WERI-Rb-1 (cell line): ENCODE measurements at regions not wholly inside any gene's neighbourhood (a gene's known extent, or its start where the extent isn't known, plus 50 kb on each side); places are given as distances from the start of the nearest gene placed in this dataset.

Source experiments
- DNase-seq: peaks from one replicate; pipeline ENCODE4 v3.0.0-alpha.2; 2020
- H3K27ac ChIP-seq: fragments of 250-450 bp; sonication (Bioruptor Pico); 2 replicates; pipeline ENCODE4 v1.5.1; 2020; ENCODE audit warnings: mild to moderate bottlenecking, moderate library complexity
- H3K27me3 ChIP-seq: fragments of 250-450 bp; sonication (Bioruptor Pico); 2 replicates; pipeline ENCODE4 v1.5.1; 2021; ENCODE audit warnings: mild to moderate bottlenecking, low read depth, moderate library complexity; ENCODE audit not compliant: insufficient read depth, severe bottlenecking
- H3K36me3 ChIP-seq: fragments of 250-450 bp; sonication (Bioruptor Pico); 2 replicates; pipeline ENCODE4 v1.5.1; 2020; ENCODE audit warnings: mild to moderate bottlenecking, moderate library complexity
- H3K4me3 ChIP-seq: 2 replicates; pipeline ENCODE4 v1.5.1; 2011; ENCODE audit warnings: low read depth, mild to moderate bottlenecking, control low read depth, low read length
- H3K9me3 ChIP-seq: fragments of 250-450 bp; sonication (Bioruptor Pico); 2 replicates; pipeline ENCODE4 v1.5.1; 2021; ENCODE audit warnings: mild to moderate bottlenecking, moderate library complexity; ENCODE audit not compliant: severe bottlenecking
- TF ChIP-seq, protein P1 (sequence below): IDR thresholded peaks from 2 replicates; pipeline ENCODE4 v1.5.1; 2011; ENCODE audit warnings: low read depth, mild to moderate bottlenecking, control low read depth, inconsistent platforms, low read length

DNA sequence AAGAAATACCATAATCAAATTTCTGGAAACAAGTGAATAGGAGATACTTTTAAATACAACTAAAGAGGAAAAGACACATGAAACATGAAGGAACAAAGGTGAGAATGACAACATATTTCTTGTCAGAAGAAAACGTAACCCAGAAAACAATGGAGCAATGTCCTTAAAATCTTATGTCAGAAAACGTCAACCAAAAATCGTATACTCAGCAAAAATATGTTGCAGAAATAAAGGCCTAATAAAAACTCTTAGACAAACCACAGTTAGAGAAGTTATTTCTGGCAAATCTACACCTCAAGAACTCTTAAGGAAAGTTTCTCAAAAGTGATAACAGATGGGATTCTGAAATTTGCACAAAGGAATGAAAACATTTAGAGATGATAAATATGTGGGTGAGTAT is 66.3 kb upstream of the FBXL7 start:
- H3K4me3 ChIP-seq: no peak overlapping the region
- DNase-seq: no peak
- H3K9me3 ChIP-seq: peaks cover 3% of the 10 kb centered on the region
- no peak overlapping the region for H3K27ac ChIP-seq
- H3K36me3 ChIP-seq: no peaks in the 10 kb centered on the region
- TF ChIP-seq, protein P1, sequence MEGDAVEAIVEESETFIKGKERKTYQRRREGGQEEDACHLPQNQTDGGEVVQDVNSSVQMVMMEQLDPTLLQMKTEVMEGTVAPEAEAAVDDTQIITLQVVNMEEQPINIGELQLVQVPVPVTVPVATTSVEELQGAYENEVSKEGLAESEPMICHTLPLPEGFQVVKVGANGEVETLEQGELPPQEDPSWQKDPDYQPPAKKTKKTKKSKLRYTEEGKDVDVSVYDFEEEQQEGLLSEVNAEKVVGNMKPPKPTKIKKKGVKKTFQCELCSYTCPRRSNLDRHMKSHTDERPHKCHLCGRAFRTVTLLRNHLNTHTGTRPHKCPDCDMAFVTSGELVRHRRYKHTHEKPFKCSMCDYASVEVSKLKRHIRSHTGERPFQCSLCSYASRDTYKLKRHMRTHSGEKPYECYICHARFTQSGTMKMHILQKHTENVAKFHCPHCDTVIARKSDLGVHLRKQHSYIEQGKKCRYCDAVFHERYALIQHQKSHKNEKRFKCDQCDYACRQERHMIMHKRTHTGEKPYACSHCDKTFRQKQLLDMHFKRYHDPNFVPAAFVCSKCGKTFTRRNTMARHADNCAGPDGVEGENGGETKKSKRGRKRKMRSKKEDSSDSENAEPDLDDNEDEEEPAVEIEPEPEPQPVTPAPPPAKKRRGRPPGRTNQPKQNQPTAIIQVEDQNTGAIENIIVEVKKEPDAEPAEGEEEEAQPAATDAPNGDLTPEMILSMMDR: no peak
- no peaks in the 10 kb centered on the region for H3K27me3 ChIP-seq

DNA sequence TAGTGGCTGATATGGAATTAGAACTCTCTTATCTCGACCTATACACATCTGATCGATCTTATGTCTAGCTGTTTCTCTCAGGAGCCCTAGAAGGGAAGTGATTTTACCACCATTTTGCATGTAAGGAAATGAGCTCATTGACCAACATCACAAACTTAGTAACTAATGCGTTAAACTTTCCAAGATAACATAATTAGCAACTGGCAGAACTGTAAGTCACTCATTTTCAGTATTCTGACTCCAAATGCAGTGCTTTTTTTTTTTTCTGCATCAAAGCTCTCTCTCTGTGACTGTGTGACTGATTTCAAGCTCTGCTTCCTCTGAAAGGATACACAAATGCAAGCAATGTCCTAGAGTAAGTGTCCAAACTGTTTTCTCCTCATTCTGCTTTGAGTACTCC is 68.1 kb upstream of the FBXL7 start:
- Histone ChIP-seq H3K27me3 (no peaks in the 10 kb centered on the region), H3K36me3 (no peaks in the 10 kb centered on the region), H3K27ac (no peak overlapping the region), H3K9me3 (no peaks in the 10 kb centered on the region), H3K4me3 (no peak overlapping the region)
- TF ChIP-seq, protein P1: no peak
- no peak for DNase-seq

DNA sequence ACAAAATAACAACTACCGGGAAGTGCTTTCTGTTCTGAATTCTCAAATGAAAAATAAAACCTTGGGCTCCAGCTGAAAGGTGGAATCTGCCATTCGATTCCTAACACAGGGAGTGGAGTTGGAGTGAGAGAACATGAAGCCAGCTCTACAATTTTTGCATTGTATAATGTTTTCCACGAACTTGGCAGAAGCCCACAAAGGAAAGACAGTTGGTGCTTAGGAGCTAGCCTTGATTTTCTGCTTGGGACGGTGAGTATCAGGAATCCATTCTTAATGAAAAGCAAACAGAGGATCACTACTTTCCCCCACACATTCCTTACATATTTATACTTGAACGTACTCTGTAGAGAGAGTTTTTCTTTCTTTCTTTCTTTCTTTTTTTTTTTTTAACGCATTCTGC is 74.2 kb upstream of the FBXL7 start:
- Histone ChIP-seq H3K27me3 (no peaks in the 10 kb centered on the region), H3K27ac (no peak overlapping the region), H3K4me3 (no peak overlapping the region), H3K9me3 (no peaks in the 10 kb centered on the region), H3K36me3 (no peaks in the 10 kb centered on the region)
- TF ChIP-seq, protein P1: no peak
- no peak for DNase-seq

DNA sequence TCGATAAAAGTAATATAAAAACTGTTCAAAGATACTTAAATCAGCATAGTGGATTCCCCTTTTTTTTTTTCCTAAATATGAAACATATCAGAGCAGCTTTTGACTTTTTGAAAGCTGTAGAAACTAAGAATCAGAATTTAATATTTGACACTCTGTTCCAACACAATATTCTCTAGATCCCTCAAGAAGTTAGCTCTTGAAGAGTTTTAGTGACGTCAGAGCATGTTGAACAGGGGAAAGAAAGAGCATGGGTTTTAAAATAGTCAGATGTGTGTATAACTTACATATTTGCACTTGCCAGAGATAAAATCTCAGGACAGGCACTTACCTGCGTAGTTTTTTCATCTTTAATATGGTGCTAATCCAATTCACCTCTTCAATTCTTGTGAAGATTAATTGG is 75.2 kb upstream of the FBXL7 start:
- Histone ChIP-seq H3K27me3 (no peaks in the 10 kb centered on the region), H3K4me3 (no peak overlapping the region), H3K27ac (no peak overlapping the region), H3K9me3 (no peaks in the 10 kb centered on the region), H3K36me3 (no peaks in the 10 kb centered on the region)
- TF ChIP-seq, protein P1: no peak
- no peak for DNase-seq

DNA sequence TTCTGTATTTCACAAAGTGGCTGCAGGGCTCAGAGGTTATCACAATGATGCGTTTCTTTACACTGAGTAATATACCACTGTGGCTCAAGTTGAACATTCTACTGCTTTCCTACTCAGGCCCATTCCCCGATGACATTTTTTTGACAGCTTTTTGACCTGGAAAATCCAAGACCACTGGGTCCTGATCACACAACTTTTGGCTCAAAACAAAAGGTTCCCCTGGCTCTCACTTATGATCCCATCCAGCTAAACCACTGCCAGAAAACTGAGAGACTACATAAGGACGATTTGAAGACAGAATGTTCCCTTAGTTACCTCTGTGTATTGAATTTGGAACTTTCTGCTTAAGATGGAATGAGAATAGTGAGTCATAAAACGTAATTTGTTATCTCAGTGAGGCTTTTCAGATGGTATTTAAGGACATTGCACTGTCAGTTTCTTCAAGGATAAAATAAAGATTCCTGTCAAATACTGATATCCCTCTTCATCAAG is 78.0 kb upstream of the FBXL7 start:
- Histone ChIP-seq H3K4me3 (no peak overlapping the region), H3K27me3 (no peaks in the 10 kb centered on the region), H3K36me3 (no peaks in the 10 kb centered on the region), H3K27ac (no peak overlapping the region), H3K9me3 (no peaks in the 10 kb centered on the region)
- no peak for DNase-seq
- TF ChIP-seq, protein P1: no peak

DNA sequence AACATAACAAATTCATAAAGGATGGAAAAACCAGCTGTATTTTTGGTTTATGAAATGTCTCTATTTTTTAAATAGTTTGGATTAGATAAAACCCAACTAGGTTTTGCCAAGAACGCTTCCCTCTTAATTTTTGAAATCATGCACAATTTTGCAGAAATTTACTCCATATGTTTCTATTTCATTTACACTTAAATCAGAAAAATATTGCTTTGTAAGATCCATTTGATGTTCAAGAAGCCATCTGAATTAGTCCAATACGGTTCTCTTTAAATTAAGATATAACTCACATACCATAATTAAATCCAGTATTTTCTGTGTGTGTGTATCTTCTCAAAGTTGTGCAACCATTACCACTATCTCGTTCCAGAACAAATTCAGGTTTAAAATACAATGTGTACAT is 78.6 kb upstream of the FBXL7 start:
- TF ChIP-seq, protein P1: no peak
- Histone ChIP-seq H3K27me3 (no peaks in the 10 kb centered on the region), H3K9me3 (no peaks in the 10 kb centered on the region), H3K4me3 (no peak overlapping the region), H3K36me3 (no peaks in the 10 kb centered on the region), H3K27ac (no peak overlapping the region)
- no peak for DNase-seq
